H1 (cell line): ENCODE measurements at regions not wholly inside any gene's neighbourhood (a gene's known extent, or its start where the extent isn't known, plus 50 kb on each side); places are given as distances from the start of the nearest gene placed in this dataset.

ENCODE experiments used
- FOSL1 ChIP-seq: IDR thresholded peaks from 2 replicates; pipeline ENCODE4 v1.6.1; 2011; ENCODE audit warnings: mild to moderate bottlenecking, low read depth, low read length, moderate library complexity; ENCODE audit not compliant: insufficient read depth
- JUND ChIP-seq: IDR thresholded peaks from 2 replicates; pipeline ENCODE4 v1.6.1; 2011; ENCODE audit warnings: mild to moderate bottlenecking, improper control_type of control experiment, low read length
- MAFK ChIP-seq: IDR thresholded peaks from 2 replicates; pipeline ENCODE4 v1.6.1; 2012; ENCODE audit warnings: low read depth, mild to moderate bottlenecking, improper control_type of control experiment, low read length
- RXRA ChIP-seq: IDR thresholded peaks from 2 replicates; pipeline ENCODE4 v1.6.1; 2011; ENCODE audit warnings: low read depth, mild to moderate bottlenecking, low read length, moderate library complexity; ENCODE audit not compliant: insufficient read depth
- TAF7 ChIP-seq: optimal IDR thresholded peaks from 2 replicates; pipeline ENCODE3; 2011; ENCODE audit warnings: low read depth, mild to moderate bottlenecking, inconsistent platforms, low read length, moderate library complexity, borderline replicate concordance

- TF ChIP-seq FOSL1 (no peak), RXRA (no peak), JUND (no peak), MAFK (no peak), TAF7 (no peak)
Observed at GRCh38 chrX:117458243-117458968, 658.2 kb downstream of the KLHL13 start (continued).
